GM19463 (cell line): ENCODE measurements at regions not wholly inside any gene's neighbourhood (a gene's known extent, or its start where the extent isn't known, plus 50 kb on each side); places are given as distances from the start of the nearest gene placed in this dataset.

Source experiments
- ATAC-seq: cut with Tn5 transposase; IDR thresholded peaks from one replicate; pipeline ENCODE4 v1.9.1; 2021; ENCODE audit warnings: mild to moderate bottlenecking, moderate library complexity; ENCODE audit not compliant: unreplicated experiment

DNA sequence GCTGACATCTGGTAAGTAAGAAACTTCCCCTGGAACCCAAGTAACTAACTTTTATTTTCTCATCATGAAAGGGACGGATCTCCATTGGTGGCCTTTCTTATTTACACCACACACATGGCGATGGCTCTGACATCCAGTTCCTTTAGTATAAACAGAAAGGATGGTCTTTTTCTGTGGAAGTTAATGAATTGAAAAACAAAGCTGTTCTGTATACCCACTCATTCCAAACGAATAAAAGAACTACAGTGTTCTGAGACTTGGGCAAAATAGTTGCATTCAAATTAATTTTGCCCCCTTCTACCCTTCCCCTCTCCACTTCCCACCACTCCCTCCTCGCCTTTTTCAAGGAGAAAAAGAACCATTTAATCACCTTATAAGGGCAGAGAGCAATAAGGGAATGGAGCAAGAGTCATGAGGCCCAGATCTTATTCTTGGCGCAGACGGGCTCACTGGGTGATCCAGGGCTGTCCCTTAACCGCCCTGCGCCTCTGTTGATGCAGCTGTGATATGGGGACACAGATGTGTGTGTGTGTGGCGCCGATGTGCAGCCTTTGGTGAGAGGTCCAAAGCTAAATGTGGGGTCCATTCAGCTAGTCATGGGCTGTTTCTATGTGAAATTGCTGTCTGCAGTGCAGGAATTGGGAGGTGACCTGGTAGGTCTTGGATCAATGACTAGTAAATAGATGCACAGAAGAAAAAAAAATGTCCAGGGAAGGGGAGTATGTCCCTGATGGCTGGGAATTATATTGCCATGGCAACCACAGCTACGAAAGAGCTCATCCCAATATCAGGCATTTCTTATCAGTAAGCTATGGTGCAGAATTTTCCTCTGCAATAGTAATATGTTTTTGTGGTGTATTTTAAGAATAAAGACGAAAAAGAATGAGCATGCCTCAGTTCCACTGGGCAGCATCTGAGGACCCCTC lies 141.5 kb upstream of the ERCC6L2 start:
- ATAC-seq = no peak

DNA sequence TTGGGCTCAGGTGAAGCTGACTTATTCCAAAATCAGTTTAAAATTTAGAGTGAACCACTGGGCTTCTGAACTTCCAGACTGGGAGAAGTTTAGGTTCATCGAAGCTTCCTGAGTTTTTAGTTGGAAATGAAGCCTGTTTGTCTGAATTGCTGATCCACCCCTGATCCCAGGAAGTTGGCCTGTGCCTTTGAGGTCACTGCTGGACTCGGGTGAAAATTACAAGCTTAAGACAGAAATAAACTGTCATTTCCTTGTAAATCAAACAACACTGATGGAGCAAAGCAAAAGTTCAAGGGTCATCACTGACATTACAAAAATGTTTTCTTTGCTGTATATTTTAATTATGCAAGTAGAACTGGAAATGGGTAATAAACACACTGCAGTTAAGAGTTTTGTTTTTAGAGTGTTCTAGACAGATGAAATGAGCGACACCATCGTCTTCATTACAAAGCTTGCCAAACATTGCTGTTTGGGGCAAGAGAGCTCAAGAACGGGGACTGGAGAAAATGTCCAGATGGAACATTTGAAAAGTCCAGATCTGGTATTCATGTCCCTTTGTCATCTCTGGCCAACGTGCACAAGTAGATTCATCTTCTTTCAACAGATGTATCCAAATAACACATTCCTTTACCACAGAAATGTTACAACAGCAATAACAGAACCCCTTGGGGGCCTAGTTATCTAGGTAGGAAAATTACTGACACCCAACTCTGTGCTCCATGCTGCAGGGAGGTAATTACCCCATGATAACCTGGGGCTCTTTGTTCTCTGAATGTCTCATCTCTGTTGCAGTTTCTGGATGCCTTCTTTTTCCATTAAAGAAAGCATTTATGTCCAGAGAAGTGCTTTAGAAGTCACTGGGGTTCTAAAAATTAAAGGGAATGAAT lies 142.4 kb upstream of the ERCC6L2 start:
- ATAC-seq = no peak

DNA sequence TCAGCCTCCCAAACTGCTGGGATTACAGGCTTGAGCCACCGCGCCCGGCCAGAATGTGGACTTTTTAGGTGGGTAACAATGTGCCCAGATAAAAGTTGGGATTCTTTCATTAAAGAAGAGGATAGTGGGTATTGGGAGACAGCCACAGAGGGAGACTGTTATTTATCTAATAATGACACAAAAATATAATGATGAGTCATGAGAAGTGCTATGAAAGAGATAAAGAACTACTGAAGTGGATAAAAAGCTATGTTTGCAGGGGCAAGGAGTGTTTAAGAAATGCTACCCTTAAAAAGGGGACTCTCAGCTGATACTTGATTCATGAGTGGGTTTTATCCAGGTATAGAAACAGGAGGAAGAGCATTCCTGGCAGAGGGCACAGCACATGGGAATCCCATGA lies 143.6 kb upstream of the ERCC6L2 start:
- no peak for ATAC-seq

DNA sequence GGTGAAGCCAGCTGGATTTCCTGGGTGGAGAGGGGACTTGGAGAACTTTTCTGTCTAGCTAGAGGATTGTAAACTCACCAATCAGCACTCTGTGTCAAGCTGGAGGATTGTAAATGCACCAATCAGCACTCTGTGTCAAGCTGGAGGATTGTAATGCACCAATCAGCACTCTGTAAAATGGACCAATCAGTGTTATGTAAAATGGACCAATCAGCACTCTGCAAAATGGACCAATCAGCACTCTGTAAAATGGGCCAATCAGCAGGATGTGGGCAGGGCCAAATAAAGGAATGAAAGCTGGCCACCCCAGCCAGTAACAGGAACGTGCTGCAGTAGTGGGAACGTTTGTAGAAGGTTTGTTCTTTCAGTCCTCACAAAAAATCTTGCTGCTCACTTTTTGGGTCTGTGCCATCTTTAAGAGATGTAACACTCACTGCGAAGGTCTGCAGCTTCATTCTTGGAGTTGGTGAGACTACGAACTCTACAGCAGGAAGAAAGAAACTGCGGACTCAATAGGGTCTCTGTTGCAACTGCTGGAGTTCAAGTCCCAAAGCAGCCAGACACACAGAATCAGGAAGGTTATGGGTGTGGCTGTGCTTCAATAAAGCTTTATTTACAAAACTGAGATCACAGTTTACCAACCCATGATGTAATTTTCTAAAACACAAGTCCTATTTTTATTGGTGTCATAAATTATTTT lies 145.7 kb upstream of the ERCC6L2 start:
- no peak for ATAC-seq

DNA sequence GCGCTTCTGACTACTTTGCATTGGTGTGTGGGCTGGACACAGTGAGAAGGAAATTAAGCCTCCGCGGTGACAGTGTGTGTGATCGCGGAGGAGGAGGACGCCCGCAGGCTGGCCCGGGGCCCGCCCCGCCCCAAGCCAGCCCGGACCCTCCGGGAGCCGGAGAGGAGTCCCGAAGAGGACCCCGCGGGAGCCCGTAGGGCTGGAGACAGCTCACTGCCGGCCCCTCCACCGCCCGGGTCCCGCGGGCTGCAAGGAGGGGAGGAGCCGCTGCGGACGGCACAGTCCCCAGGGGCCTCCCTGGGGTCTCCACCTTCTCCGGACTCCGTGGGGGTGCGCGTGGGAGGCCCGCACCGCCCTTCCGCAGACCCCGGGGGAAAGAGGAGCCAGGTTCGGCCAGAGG lies 146.4 kb upstream of the ERCC6L2 start:
- no peak for ATAC-seq

DNA sequence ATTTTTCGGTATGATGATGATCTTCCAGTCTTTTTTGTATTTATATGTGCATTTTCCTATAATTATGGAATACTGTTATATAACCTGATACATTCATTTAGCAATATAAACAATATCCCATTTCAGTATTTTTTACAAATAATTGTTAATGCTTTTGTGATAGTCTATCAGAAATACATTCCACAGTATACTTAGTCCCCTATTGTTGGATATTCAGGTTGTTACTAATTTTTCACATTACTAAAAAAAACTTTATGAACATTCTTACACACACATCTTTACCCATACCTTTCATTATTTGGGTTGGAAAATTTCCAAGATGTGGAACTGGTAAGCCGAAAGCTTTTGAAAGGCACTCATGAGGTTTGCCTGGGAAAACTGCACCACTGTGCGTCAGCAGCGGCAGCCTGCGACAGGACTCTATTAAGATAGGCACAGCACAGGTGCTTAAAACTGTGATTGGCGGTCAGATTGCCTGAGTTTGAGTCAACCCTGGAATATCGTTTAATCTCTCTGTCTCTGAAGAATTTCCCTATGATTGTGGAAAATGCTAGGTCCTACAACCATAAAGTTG lies 147.5 kb upstream of the ERCC6L2 start:
- ATAC-seq = no peak

DNA sequence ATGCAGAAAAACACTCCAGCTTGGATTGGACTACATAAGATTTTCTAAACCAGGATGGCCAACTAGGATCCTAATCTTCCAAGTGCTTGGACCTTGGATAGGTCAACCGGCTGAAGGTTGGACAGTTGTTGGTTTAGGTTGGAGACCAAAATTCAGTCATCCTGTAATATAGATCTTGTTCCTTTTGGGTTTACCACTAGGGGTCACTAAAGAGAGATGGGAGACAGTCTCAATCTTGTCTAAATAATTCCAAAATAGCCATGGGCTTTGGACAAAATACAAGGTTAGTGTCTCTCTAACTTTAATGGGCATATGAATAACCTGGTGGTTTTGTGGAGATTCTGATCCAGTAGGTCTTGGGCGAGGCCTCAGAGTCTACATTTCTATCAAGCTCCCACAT lies 148.7 kb upstream of the ERCC6L2 start:
- no peak for ATAC-seq

DNA sequence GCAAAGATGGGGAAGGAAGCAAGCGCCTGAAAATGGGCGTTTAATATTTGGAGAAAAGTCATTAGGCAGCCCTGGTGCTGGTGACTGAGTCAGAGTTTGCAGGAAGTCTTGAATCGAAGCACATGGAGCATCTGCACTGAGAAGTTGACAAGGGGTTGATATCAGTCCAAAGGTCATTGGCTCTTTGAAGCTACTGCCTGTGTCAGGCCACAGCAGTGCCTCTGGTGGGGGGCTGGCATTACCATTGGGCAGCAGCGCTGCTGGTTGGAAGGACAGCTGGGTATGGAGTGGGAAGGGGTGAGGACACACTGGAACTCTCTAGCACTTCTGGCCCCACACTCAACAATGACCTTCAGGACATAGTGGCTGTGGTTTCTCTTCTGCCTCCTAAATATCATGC lies 150.4 kb upstream of the ERCC6L2 start:
- no peak for ATAC-seq

DNA sequence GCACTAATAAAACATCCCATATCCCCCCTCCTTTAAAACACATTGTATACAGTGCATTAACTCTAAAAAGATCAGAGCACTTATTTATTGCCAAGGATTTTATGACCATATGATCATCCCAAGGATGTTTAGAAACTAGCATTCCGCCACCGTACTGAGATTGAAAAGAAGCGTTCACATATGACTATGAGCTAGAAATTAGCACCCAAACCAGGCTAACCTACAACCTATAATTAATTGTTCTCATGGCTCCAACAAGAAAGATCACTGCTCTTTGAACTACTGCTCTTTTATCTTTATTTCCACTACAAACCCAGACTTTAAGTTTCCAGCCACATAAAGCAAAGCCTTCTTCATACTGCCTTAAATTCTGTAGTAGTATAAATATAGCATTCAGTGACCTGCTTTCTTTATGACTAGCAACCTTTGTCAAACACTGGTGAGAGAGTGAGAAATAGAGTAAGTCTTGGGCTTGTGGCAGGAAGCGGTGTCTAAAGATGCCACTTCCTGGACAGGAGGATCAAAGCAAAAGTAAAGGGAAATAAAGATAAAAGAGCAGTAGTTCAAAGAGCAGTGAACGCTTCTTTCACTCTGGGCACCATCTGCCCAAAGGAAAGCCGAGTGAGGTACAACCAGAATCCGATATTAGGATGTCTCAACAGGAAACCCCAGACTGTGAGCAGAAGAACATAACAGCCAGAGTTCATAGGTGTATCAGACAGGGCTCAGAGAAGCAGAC lies 151.1 kb upstream of the ERCC6L2 start:
- peak; percentile 91 for ATAC-seq

DNA sequence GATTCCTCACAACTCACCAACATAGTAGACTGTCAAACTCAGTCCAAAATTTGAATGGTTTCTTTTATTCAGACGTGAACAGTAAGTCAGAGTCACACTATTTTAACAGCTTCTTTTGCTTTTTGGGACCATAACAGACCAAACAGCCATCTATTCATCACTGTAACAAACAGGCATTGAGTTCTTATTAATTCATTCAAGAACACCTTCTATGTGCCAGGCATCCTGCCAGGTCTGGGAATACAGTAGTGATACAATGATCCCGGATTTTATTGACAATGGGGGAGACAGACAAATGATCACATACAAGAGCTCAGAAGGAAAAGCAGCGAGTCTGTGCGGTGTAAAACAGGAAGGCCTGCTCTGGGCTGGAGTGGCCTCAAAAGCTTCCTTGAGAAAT lies 153.3 kb upstream of the ERCC6L2 start:
- ATAC-seq = no peak

DNA sequence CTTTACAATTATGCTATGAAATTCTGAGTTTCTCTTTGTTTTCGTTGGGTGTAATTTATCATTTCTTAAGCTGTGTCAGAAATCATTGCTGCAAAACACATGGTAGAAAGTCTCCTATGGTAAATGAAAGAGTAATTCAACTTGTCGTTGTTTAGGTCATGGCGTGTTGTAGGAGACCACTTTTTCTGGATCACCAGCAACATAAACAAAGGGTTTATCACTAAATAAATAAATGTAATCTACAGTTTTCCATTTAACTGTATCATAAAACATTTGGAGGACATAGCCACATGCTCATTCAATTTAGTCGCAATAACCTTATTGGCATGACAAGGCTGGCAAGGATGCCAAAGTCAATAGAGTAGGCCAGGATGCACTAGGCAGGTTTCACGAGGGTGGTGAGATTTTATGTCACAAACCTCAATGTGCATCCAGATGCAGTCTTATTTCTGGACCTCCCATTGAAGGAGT lies 154.4 kb upstream of the ERCC6L2 start:
- ATAC-seq = no peak

DNA sequence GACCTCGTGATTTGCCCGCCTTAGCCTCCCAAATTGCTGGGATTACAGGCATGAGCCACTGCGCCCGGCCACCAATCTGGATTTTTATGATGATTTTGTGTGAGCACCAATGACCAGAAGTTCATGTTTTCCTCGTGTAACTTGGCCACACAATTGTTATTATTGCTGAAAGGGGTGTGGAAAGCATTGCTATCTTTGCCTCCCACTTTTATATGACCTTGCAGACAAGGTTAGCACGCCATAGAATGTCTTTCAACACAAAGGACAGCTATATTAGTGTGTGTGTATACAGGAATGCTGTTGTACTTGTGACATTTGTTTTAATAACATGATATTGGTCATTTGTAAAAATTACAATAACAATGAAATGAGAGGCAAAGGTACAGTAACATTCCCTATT lies 155.0 kb upstream of the ERCC6L2 start:
- no peak for ATAC-seq

DNA sequence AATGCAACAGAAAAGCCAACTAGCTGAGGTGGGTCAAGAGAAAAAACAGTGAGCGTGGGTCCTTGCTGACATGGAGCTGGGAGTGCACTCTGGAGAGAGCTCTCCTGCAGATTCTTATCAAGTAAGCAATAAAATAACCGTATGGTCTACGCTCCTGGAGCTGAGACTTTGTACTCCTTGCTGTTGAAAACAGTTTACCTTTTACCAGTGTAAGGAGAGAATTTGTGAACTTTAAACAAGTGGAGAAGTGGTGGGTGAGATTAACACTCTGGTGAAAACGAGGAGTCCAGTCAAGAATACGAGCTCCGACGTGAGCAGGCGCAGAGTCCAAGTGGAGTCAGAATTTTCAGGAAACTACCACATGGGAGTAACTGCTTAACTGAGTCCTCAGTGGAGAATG lies 156.1 kb upstream of the ERCC6L2 start:
- ATAC-seq = no peak

DNA sequence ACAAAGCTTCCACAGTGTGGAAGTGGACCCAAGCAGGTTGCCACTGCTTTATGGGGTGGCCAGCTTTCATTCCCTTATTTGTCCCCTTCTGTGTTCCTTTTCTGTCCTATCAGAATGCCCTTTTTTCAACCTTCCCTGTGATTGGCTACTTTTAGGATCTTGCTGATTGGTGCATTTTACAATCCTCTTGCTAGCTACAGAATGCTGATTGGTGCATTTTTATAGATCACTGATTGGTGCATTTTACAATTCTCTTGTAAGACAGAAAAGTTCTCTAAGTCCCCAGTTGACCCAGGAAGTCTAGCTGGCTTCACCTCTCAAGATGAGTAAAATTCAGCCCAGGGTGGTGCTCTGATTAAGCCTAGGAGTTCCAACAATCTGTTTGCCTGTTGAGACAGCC lies 157.2 kb upstream of the ERCC6L2 start:
- no peak for ATAC-seq

DNA sequence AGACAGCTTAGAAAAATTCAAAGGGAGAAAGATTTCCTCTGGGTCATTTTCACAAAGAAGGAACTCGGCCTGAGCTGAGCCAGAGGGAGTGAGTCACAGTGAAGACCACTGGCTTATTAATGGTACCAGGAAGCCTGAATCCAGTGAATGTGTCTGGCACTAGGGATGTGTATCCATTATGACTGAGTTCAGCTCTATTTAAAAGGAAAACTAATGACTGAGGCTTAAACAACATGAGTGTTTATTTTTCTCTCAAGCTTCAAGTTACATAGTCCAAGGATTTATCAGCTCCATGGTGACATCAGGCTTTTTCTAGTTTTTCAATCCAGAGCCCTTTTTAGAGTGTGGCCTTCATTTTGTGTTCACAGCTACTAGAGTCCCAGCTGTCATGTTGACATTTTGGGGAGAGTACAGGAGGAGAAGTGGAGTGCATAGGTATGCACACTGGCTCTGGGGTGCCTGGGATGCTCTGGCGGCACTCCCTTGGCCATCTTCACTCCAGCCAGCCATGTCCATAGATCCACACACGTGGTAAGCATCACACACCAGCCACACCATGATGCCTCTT lies 159.5 kb upstream of the ERCC6L2 start:
- no peak for ATAC-seq

DNA sequence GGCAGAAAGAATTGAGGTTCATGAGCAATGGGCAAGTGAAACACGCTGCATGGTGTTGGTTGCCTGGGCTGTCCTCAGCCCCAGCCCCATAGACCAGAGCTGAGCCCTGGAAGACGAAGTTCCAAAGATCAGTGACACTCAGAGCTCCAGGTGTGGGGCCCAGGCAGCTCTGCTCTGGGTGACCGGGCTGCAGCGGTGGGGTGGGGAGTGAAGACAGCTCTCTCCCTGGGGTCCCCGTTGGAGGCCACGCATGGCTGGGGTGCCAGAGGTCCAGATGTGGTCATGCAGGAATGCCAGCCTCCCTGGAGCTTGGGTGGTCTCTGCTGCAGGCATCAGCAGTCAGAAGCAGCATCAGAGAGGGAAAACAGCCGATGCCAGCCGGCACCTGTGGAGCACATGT lies 165.0 kb upstream of the ERCC6L2 start:
- no peak for ATAC-seq

DNA sequence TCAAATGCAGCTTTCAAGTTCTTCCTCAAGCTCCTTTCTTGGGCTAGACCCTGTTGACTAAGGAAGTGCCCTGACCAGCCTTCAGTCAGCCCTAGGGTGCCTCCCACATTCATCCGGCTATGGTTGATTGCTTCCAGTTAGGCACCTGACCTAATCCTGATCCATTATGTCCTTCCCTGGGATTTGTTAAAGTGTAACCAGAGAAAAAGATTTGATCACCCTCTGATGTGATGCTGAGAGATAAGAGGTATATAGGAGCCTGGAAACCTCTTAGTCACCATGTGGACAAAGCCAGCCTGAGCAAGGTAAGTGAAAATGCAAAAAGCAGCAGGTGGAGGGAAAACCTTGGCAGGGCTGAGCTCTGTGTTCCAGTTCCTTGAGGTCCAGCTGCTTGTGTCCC lies 178.8 kb upstream of the ERCC6L2 start:
- no peak for ATAC-seq

DNA sequence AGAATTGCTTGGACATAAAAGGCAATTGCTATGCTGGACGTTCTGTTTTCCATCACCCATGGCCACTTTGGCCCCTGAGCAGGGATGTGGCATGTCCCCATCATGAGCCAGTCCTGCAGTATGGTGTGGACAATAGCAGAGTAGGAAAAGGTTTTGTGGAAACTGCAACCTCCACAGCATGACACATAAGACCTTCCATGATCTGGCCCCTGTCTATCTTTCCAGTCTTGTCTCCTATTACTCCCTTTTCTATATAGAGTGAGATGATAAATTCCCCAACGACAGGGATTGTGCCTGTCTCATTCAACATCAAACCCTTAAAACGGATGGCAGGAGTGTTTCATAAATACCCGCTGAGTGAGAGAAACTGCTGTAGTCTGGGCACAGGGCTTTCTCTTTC lies 174.7 kb upstream of the PTCH1 start:
- ATAC-seq = no peak

DNA sequence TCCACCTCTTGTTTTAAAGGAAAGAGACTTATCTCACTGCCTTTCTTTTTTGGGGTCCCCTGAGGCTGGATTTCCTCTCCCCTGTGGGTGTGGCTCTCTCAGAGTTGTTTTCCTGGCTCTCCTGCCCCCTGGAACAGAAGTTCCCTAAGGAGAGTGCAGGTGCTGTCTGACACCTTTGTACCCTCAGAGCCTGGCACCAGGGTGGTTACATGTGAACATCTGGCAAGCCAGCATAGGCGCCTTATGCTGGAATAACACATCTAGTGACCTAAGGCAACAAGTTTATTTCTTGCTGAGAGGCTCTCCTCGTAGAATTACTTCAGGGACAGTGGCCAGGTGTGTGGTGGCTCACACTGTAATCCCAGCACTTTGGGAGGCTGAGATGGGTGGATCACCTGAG lies 172.9 kb upstream of the PTCH1 start:
- ATAC-seq = no peak

DNA sequence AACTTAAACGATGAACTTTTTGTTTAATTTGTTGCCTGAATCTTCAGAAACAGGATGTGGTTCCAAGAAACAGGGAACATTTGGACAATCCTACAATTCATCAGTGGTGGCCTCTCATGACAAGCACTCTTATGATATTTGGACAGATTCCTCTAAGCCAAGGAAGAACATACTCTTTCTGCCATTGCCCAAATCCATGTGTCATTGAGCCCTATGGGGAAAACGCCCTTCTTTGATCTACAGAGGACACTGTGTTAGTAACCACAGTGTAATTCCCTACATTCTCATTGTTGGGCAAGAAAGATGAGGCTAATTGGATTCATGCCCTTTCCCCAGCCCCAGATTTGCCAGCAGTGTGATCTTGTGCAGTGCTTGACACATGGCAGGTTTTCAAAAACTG lies 167.7 kb upstream of the PTCH1 start:
- ATAC-seq = no peak
